C4-2B (cell line): ENCODE measurements at regions not wholly inside any gene's neighbourhood (a gene's known extent, or its start where the extent isn't known, plus 50 kb on each side); places are given as distances from the start of the nearest gene placed in this dataset.

Experiments
- H3K27ac ChIP-seq: fragments of 450-650 bp; 2 replicates; pipeline ENCODE4 v1.5.1; 2017
- CTCF ChIP-seq: fragments of 450-650 bp; conservative IDR thresholded peaks from 2 replicates; pipeline ENCODE4 v1.5.1; 2017; ENCODE audit warnings: mild to moderate bottlenecking
- ZFX ChIP-seq: fragments of 450-650 bp; IDR thresholded peaks from 2 replicates; pipeline ENCODE4 v1.6.1; 2017

- H3K27ac ChIP-seq, result no peak overlapping the region
- TF ChIP-seq ZFX (no peak), CTCF (no peak)
Observed at GRCh38 chr15:58235961-58236360, 97.8 kb downstream of the AQP9 start.

DNA sequence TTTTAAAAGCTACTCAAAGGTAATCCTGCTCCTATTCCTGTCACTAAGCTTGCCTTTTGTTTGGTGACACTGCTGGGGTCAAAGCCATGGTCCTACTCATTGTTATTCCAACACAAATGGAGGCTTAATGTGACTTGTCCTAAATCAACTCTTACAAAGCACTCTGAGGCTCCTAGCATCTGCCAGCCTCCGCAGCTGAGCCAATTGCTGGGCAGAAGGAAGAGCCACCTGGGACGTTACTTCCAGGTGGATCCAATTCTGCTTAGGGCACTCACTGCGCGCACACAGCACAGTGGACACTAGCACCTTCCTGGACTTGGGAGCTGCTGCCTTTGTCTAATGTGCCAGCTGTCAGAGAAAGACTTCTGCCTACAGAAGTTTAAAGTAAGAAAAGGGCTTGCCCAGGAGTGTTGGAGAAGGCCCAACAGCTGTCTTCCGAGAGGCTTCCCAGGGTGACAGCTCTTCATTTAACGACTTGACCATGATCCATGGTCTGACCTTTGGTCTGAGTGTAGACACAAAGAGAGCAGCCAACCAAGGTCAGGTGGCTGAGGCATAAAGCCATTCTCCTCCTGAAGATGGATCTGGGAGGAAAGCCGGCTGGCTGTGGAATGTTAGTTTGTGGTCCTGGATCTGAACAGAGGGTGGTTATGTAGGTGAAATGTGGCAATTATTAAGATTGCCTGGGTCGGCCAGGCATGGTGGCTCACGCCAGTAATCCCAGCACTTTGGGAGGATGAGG lies 102.2 kb downstream of the AQP9 start:
- TF ChIP-seq ZFX (no peak), CTCF (no peak)
- H3K27ac ChIP-seq, result no peak overlapping the region

- no peak for TF ChIP-seq CTCF
- no peak for TF ChIP-seq ZFX
- H3K27ac ChIP-seq, result no peak overlapping the region
Observed at GRCh38 chr15:58241872-58242271, 103.7 kb downstream of the AQP9 start.

DNA sequence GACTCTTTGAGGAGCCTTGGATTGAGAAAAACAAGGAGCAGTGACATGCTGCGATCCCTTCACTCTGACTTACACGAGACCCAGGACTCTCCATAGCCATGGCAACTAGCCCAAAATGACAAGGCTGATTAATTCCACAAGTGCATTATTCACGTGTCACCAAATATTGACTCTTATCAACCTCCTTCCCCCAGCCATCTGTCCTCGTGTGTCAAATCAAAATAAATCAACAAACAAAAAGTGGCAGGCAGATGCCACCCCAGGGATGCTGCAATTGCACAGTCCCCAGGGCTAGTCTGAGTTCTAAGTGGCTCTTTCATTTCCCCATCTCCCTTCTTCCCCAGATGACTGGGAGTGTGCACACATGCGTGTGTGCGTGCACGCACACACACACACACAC lies 104.9 kb downstream of the AQP9 start:
- H3K27ac ChIP-seq, result no peak overlapping the region
- no peak for TF ChIP-seq ZFX
- no peak for TF ChIP-seq CTCF

DNA sequence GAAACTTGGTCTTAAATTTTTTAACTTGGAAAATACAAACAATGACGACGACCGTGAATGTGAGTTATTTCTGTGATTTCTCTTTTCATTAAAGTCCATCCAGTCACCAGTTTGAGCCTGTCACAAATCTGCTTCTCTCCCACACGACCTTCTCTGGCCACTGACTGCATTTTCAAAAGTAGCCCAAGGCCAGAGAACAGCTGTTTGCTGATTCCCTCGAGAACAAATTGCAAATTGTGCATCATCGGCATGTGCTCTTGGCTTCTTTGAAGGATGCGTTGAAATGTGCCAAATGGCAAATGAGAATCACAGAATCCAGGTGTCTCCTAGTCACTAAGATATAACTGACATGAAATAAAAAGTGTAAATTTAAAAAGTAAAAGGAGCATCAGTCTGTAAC lies 106.4 kb downstream of the AQP9 start:
- TF ChIP-seq ZFX (no peak), CTCF (no peak)
- H3K27ac ChIP-seq, result no peak overlapping the region

DNA sequence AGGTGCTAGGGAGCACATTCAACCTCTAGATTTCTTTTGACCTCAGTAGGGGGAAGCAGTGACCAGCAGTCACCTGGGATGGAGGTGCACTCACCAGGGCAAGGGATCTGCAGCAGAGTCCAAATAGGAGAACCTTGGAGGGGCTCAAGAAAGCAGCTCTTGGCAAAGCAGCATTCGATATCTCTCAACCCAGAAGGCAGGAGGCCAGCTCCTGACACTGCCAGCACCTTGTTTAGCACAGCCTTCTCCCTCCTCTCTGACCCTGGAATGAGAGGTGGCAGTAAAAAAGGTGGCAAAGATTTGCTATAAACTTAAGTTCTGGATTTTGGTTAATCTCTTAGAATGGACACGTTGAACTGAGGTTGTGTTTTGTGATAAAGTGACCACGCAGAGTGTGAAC lies 107.9 kb downstream of the AQP9 start:
- no peak overlapping the region for H3K27ac ChIP-seq
- no peak for TF ChIP-seq ZFX
- TF ChIP-seq CTCF, result no peak

DNA sequence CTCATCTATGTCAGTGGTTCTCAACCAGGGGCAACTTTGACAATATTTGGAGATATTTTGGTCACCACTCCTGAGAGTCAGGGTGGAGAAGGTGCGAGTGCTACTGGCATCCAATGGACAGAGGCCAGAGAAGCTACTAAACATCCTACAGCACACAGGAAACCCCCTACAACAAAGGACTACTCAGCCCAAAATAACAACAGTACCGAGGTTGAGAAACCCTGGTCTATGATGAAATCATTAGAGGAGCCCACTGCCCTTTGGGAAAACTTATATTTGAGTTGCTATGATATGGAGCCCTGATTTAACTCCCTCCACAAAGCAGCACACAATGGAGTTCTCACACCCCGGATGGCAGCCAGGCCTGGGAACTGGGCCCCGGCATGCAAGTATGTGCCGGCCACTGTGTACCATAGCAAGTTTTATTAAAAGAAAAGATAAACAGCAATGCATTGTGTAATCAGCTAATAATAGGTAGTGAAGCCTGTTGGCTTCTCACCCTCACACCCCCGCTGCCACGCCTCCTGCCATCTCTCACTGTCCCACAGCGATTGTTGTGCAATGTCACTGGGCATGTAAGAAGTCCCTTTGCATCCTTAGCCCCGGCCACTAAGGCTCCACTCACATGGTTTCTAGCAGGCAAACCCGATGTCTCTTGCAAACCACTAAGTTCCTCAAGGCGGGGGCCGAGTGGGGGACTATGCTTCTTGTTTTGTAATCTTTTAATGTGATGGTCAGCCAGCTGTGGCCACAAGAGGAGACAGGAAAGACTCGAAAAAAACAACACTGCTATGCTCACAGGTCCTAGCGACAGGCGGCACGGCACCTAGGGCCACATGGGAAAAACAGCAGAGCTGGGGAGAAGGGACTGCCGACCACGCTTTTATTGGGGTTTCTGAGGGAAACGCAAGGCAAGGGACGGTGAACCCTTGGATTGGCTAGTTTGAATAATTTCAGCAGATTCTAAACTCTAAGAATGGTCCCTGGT lies 110.0 kb downstream of the AQP9 start:
- no peak overlapping the region for H3K27ac ChIP-seq
- TF ChIP-seq CTCF (no peak), ZFX (no peak)
